ENCODE measurements at regions not wholly inside any gene's neighbourhood (a gene's known extent, or its start where the extent isn't known, plus 50 kb on each side); places are given as distances from the start of the nearest gene placed in this dataset.

DNA sequence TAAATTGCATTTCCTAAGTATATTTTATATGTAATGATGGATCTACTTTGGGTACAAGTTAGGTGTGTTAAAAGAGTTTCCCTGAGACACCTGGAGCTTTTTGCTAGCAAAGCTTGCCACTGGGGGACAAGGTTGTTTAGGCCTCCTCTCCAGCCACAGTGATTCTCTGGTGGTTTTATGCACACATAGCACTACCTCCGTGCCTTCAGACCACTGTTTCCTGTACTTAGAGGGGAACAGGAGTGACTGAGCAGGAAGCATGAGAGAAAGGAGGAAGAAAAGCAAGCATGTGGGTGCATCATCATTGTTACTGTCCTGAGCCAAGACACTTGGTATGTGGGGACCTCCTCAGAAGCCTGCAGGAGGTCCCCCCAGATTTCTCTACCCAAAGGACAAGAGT, 272.1 kb downstream of the RASEF start:
- no TSS peak for BruUV-seq (replicated peaks)
- Histone ChIP-seq H3K4me1 (ENCODE audit: control insufficient read depth in 1 of 2, insufficient read depth in 2 of 2, low read length in 2 of 2) (no peaks in the 10 kb centered on the region), H3K27ac (ENCODE audit: low read depth, low read length) (no peak overlapping the region), H4K20me1 (ENCODE audit: insufficient read depth) (no peaks in the 10 kb centered on the region), H3K9ac (ENCODE audit: low read length) (no peak overlapping the region), H3K27me3 (ENCODE audit: insufficient read depth, low read length) (no peaks in the 10 kb centered on the region), H3K9me3 (ENCODE audit: control insufficient read depth in 1 of 2, insufficient read depth in 1 of 2, low read depth in 1 of 2, low read length in 2 of 2) (no peaks in the 10 kb centered on the region; a peak in 1 of 4 replicates), H3K4me3 (replicated peaks in 1 of 2; ENCODE audit: low read depth in 1 of 2, low read length in 2 of 2) (no peak overlapping the region), H3K36me3 (ENCODE audit: control insufficient read depth in 1 of 2, insufficient read depth in 2 of 2, low read length in 2 of 2) (no peaks in the 10 kb centered on the region), H3K9me2 (ENCODE audit: insufficient read depth) (no peaks in the 10 kb centered on the region), H3K79me2 (ENCODE audit: insufficient read depth, low read length) (no peaks in the 10 kb centered on the region), H3K4me2 (ENCODE audit: low read length) (no peak overlapping the region), H2AFZ (ENCODE audit: low read depth, low read length, poor library complexity, severe bottlenecking) (no peak overlapping the region)
- POLR2A ChIA-PET, result no interaction called here
- intact Hi-C loops (cut with micrococcal nuclease), result no loop called here
- CTCF ChIA-PET, result no interaction called here
- TF ChIP-seq ZNF274 (IDR thresholded peaks at IDR 0.05; ENCODE audit: low read depth, low read length) (no peak), JUND (IDR thresholded peaks at IDR 0.05) (no peak), EGR1 (IDR thresholded peaks at IDR 0.05; ENCODE audit: low read depth) (no peak), POLR2AphosphoS5 (IDR thresholded peaks at IDR 0.05; ENCODE audit: low read depth, low read length) (no peak), ZFX (IDR thresholded peaks at IDR 0.05) (no peak), RAD21 (IDR thresholded peaks at IDR 0.05; ENCODE audit: low read depth) (no peak), ELF1 (IDR thresholded peaks at IDR 0.05; ENCODE audit: borderline replicate concordance, low read depth) (no peak), CBX3 (IDR thresholded peaks at IDR 0.05; ENCODE audit: low read depth) (no peak), ATF3 (IDR thresholded peaks at IDR 0.05) (no peak), FOSL1 (IDR thresholded peaks at IDR 0.05; ENCODE audit: low read depth) (no peak), TCF7L2 (IDR thresholded peaks at IDR 0.05; ENCODE audit: borderline replicate concordance, extremely low read depth, insufficient read depth, insufficient read length) (no peak), CEBPB (IDR thresholded peaks at IDR 0.05; ENCODE audit: low read depth) (no peak)
- TF ChIP-seq, protein P1, sequence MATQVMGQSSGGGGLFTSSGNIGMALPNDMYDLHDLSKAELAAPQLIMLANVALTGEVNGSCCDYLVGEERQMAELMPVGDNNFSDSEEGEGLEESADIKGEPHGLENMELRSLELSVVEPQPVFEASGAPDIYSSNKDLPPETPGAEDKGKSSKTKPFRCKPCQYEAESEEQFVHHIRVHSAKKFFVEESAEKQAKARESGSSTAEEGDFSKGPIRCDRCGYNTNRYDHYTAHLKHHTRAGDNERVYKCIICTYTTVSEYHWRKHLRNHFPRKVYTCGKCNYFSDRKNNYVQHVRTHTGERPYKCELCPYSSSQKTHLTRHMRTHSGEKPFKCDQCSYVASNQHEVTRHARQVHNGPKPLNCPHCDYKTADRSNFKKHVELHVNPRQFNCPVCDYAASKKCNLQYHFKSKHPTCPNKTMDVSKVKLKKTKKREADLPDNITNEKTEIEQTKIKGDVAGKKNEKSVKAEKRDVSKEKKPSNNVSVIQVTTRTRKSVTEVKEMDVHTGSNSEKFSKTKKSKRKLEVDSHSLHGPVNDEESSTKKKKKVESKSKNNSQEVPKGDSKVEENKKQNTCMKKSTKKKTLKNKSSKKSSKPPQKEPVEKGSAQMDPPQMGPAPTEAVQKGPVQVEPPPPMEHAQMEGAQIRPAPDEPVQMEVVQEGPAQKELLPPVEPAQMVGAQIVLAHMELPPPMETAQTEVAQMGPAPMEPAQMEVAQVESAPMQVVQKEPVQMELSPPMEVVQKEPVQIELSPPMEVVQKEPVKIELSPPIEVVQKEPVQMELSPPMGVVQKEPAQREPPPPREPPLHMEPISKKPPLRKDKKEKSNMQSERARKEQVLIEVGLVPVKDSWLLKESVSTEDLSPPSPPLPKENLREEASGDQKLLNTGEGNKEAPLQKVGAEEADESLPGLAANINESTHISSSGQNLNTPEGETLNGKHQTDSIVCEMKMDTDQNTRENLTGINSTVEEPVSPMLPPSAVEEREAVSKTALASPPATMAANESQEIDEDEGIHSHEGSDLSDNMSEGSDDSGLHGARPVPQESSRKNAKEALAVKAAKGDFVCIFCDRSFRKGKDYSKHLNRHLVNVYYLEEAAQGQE (IDR thresholded peaks at IDR 0.05; ENCODE audit: low read depth), result no peak
- TF ChIP-seq, protein P2, sequence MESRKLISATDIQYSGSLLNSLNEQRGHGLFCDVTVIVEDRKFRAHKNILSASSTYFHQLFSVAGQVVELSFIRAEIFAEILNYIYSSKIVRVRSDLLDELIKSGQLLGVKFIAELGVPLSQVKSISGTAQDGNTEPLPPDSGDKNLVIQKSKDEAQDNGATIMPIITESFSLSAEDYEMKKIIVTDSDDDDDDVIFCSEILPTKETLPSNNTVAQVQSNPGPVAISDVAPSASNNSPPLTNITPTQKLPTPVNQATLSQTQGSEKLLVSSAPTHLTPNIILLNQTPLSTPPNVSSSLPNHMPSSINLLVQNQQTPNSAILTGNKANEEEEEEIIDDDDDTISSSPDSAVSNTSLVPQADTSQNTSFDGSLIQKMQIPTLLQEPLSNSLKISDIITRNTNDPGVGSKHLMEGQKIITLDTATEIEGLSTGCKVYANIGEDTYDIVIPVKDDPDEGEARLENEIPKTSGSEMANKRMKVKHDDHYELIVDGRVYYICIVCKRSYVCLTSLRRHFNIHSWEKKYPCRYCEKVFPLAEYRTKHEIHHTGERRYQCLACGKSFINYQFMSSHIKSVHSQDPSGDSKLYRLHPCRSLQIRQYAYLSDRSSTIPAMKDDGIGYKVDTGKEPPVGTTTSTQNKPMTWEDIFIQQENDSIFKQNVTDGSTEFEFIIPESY (IDR thresholded peaks at IDR 0.05; ENCODE audit: extremely low read depth, insufficient replicate concordance, low read length), result no peak
- TF ChIP-seq, protein P3, sequence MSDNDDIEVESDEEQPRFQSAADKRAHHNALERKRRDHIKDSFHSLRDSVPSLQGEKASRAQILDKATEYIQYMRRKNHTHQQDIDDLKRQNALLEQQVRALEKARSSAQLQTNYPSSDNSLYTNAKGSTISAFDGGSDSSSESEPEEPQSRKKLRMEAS (IDR thresholded peaks at IDR 0.05), result no peak
- ATAC-seq (no peak), DNase-seq (ENCODE audit: low read depth, low spot score) (no peak)
- RAD21 ChIA-PET (ENCODE audit: low non-redundant PET in 1 of 2, low total read pairs in 2 of 2, uncharacterized antibody in 2 of 2, unreplicated experiment in 2 of 2), result no interaction called here
